ENCODE measurements at regions not wholly inside any gene's neighbourhood (a gene's known extent, or its start where the extent isn't known, plus 50 kb on each side); places are given as distances from the start of the nearest gene placed in this dataset.
A peak's percentile ranks its signal among the peaks of the same experiment; 100 is the strongest.

DNA sequence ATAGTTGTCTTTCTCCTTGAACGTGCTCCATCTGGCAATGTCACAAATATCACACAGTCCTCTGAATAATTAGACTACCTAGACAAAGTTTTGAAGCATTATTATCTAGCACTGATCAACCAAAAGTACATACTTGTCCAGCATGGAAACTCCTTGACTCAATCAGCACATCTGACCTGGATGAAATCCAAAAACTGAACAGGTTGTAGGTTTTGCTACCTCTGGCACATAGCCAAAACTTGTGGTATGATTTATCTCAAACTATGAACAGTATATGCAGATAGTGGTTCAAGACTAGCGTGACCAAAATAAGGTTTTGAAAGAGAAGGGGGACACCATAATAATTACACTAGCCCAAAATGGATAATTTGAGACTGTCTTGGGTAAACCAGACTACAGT, 158.1 kb downstream of the ARRDC3 start:
- TF ChIP-seq, protein P1, sequence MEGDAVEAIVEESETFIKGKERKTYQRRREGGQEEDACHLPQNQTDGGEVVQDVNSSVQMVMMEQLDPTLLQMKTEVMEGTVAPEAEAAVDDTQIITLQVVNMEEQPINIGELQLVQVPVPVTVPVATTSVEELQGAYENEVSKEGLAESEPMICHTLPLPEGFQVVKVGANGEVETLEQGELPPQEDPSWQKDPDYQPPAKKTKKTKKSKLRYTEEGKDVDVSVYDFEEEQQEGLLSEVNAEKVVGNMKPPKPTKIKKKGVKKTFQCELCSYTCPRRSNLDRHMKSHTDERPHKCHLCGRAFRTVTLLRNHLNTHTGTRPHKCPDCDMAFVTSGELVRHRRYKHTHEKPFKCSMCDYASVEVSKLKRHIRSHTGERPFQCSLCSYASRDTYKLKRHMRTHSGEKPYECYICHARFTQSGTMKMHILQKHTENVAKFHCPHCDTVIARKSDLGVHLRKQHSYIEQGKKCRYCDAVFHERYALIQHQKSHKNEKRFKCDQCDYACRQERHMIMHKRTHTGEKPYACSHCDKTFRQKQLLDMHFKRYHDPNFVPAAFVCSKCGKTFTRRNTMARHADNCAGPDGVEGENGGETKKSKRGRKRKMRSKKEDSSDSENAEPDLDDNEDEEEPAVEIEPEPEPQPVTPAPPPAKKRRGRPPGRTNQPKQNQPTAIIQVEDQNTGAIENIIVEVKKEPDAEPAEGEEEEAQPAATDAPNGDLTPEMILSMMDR (IDR thresholded peaks at IDR 0.05), result no peak
- intact Hi-C loops (cut with DNase I), result no loop called here
- H3K4me1 ChIP-seq, result no peaks in the 10 kb centered on the region
- no peaks in the 10 kb centered on the region for H3K27me3 ChIP-seq
- no peak for DNase-seq (ENCODE audit: low spot score in 2 of 2)
- no peaks in the 10 kb centered on the region for H3K36me3 ChIP-seq
- no peaks in the 10 kb centered on the region for H3K9me3 ChIP-seq
- no peak overlapping the region for H3K4me3 ChIP-seq
- no peak overlapping the region for H3K27ac ChIP-seq

GRCh38 chr5:91224456-91224855, 158.7 kb downstream of the ARRDC3 start:
- Histone ChIP-seq H3K4me3 (no peak overlapping the region), H3K4me1 (no peaks in the 10 kb centered on the region), H3K9me3 (no peaks in the 10 kb centered on the region), H3K36me3 (no peaks in the 10 kb centered on the region), H3K27me3 (no peaks in the 10 kb centered on the region), H3K27ac (no peak overlapping the region)
- TF ChIP-seq, protein P1 (IDR thresholded peaks at IDR 0.05), result no peak
- intact Hi-C loops (cut with DNase I), result no loop called here
- DNase-seq (ENCODE audit: low spot score in 2 of 2), result no peak

DNA sequence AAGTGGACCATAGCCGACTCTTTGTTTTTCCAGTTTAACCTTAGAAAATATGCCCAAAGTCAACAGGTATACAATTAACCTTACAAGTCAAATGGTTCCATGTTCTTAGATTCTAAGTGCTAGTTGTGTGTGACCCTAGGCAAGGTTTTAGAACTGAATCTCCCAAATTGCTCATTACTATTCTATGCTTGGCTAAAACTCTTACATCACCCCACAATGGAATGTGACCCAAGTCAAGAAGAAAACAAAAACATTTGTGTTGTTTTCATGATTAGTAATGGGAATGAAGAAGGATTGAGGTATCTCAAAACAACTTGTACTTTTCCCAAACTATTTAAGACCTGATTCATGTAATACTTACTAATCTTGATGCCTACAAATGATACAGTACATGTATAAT, 159.2 kb downstream of the ARRDC3 start:
- H3K27ac ChIP-seq, result no peak overlapping the region
- intact Hi-C loops (cut with DNase I), result no loop called here
- H3K27me3 ChIP-seq, result no peaks in the 10 kb centered on the region
- TF ChIP-seq, protein P1 (IDR thresholded peaks at IDR 0.05), result no peak
- H3K36me3 ChIP-seq, result no peaks in the 10 kb centered on the region
- no peaks in the 10 kb centered on the region for H3K9me3 ChIP-seq
- no peak for DNase-seq (ENCODE audit: low spot score in 2 of 2)
- no peak overlapping the region for H3K4me3 ChIP-seq
- no peaks in the 10 kb centered on the region for H3K4me1 ChIP-seq

DNA sequence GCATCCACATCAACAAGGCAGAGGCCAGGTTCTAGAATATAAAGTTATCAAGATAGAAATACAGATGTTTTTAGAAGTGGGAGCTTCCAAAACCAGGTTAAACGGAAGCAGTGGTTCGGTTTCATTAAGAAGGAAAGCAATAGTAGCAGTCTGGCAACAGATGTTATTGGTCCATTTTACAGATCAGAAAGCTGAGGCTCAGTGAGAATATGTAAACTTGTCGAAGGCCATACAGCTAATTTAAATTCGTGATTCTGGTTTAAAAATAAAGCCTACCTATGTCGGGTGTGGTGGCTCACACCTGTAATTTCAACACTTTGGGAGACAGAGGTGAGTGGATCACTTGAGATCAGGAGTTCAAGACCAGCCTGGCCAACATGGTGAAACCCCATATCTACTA, 160.6 kb downstream of the ARRDC3 start:
- TF ChIP-seq, protein P1 (IDR thresholded peaks at IDR 0.05), result no peak
- Histone ChIP-seq H3K27me3 (no peaks in the 10 kb centered on the region), H3K27ac (no peak overlapping the region), H3K36me3 (no peaks in the 10 kb centered on the region), H3K9me3 (no peaks in the 10 kb centered on the region), H3K4me1 (no peaks in the 10 kb centered on the region), H3K4me3 (no peak overlapping the region)
- intact Hi-C loops (cut with DNase I), result no loop called here
- no peak for DNase-seq (ENCODE audit: low spot score in 2 of 2)

DNA sequence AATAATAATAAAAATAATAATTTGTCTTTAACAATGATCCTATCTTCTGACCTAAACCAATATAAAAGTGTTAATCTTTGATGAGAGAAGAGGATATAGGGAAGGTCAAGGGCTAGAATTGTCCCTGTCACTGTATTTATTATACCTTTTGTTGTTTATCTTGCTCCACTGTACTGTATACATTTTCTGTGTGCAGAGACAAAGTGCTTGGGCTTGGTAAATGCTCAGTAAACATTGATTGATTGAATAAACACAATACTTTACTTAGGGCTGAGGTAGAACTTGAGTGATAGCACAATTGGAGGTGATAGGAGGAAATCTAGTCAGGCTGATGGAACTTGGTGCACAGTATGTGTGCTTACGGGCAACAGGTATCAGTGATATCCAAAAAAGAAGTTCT, 161.2 kb downstream of the ARRDC3 start:
- Histone ChIP-seq H3K36me3 (no peaks in the 10 kb centered on the region), H3K4me1 (no peaks in the 10 kb centered on the region), H3K9me3 (no peaks in the 10 kb centered on the region), H3K4me3 (no peak overlapping the region), H3K27me3 (no peaks in the 10 kb centered on the region), H3K27ac (no peak overlapping the region)
- intact Hi-C loops (cut with DNase I), result no loop called here
- TF ChIP-seq, protein P1 (IDR thresholded peaks at IDR 0.05), result no peak
- no peak for DNase-seq (ENCODE audit: low spot score in 2 of 2)

DNA sequence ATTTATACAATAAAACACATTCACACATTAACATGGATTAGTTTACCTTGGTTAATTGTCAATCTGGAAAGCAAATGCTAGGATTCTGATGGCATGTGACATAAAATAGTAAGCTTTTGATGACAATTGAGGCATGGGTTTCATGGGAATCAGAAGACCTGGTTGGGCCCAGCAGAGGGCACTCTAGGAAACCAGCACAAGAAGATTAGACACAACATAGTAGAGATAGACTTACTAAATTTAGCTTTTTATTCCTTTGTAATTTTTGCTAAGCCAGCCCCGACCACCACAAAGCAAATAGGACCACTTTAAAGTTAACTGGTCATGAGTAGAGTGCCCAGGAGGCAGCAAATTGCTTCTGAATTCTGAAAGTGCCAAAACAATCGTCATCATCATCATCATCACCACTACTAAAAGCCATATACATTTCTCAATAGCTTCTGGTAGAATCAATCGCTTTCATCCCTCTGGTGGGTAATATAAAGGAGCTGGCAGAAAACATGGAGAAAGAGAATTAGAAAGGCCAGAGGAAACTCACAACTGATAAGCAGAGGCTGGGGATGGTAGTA, 163.2 kb downstream of the ARRDC3 start:
- TF ChIP-seq, protein P1 (IDR thresholded peaks at IDR 0.05), result peak in 1 of 3 experiments; percentile 10
- DNase-seq (ENCODE audit: low spot score in 2 of 2), result no peak
- Histone ChIP-seq H3K36me3 (no peaks in the 10 kb centered on the region), H3K27me3 (no peaks in the 10 kb centered on the region), H3K27ac (no peak overlapping the region), H3K4me3 (no peak overlapping the region), H3K9me3 (no peaks in the 10 kb centered on the region), H3K4me1 (no peaks in the 10 kb centered on the region)
- intact Hi-C loops (cut with DNase I), result no loop called here

All from ascending aorta (tissue), 2 donors.